HG02678 (cell line): ENCODE measurements at regions not wholly inside any gene's neighbourhood (a gene's known extent, or its start where the extent isn't known, plus 50 kb on each side); places are given as distances from the start of the nearest gene placed in this dataset.

Source experiments
- ATAC-seq: cut with Tn5 transposase; IDR thresholded peaks from one replicate; pipeline ENCODE4 v1.9.1; 2021; ENCODE audit warnings: mild to moderate bottlenecking, moderate library complexity; ENCODE audit not compliant: unreplicated experiment

DNA sequence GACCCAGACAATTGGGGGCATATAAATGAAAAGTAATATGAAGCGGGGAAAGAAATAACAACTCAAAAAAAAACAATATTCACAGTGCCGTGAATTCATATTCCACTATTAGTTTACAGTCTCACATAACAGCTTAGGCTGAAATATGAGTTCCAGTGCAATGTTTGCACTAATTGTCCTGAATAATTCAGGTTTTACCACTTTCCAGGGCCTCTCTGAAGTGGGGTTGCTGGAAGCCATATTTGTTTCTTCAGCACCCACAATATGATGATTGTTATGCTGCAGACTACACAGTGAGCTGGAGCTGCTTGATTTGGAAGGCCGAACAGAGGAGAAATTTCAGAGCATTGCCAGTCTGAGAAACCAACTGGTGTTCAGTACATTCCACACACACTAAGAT is 894.5 kb upstream of the ACVR2A start:
- ATAC-seq: no peak

DNA sequence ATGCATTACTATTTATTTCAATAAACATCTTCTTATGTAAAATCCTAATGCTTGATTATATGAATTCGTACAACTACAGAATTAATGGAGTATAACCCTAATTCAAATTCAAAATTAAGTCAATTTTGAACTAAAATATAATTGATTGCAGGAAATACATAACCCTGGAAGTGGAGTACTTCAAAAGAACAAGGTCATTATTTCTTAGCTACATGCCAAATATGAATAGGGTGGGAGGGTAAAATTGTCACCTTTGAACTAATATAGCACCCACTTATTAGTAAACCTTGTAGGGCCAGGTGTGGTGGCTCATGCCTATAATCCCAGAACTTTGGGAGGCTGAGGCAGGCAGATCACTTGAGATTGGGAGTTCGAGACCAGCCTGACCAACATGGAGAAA is 895.4 kb upstream of the ACVR2A start:
- no peak for ATAC-seq

DNA sequence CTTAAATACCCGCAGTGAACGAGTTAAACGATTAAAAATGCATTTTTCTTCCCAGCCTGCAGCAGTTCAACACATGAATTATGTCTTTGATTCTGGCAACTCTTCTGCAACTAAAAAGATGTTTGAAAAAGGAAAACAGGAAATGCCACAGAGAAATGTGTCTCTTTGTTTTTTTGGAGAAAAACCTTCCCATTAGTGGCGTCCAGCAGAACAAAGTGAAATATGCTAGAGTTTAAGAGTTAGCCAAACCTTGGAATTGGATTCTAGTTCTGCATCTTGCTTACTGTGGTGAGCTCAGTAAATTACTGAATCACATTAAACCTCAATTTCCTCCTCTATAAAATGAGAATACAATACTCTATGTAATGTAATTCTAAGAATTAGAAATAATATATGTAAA is 900.2 kb upstream of the ACVR2A start:
- ATAC-seq: no peak

DNA sequence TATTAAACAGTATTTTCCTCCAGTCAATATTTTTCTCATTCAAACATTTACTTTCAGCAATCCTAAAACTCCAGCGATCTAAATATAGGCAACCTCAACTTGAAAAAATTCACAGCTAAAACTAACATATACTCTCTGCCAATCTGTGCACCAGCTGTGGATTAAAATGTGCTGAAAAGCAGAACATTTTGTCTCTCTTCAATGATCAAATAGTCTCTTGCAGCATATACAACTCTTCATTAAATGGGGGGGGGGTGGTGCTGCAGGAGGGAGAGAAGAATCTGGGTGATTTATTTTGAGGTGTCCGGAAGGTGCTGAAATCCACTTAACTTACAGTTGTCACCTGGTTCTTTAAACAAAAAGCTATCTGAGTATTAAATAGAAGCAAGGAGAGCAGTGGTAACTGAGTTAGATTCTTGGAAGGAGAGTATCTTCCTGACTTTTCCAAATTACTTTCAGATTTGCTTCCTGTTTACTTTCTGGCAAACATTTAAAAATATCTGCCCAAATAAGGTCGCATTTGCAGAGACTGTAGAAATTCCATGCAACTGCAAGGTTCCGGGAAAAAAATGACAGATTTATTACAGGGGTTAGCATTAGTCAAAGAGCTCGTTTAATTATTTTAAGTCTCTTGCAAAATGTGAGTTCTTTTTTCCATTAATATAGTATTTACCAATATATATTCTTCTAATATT is 904.7 kb upstream of the ACVR2A start:
- no peak for ATAC-seq

DNA sequence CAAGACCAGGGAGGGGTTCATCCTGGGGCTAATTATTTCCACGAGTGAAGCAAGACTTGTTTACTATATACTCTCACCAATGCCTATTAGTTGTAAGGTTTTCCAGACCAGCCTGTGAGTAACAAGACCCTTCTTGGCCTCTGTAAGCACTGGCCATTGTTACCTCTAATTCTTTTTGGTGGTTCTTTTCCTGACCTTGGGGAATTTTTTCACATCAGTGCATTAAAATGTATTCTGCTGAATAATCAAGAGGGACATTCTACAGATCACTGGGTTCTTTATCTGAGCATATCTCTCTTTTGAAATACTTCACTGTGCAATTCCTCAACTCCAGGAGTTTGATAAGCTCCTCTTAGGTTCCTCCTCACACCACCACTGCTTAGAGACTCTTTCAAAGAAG is 909.9 kb upstream of the ACVR2A start:
- ATAC-seq: no peak

DNA sequence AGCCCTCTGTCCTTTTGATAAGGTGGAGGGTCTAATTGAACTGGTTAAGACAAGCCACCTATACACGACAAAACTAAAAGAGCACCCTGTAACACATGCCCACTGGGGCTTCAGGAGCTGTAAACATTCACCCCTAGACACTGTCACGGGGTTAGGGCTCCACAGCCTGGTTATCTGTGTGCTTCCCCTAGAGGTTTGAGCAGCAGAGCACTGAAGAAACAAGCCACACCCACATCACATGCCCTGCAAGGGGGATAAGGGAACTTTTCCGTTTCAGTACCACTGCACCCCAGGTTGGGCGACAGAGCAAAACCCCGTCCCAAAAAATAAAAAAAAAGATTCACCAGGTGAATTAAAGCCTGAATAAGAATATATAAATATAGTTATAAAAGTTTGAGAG is 913.7 kb upstream of the ACVR2A start:
- ATAC-seq: no peak

DNA sequence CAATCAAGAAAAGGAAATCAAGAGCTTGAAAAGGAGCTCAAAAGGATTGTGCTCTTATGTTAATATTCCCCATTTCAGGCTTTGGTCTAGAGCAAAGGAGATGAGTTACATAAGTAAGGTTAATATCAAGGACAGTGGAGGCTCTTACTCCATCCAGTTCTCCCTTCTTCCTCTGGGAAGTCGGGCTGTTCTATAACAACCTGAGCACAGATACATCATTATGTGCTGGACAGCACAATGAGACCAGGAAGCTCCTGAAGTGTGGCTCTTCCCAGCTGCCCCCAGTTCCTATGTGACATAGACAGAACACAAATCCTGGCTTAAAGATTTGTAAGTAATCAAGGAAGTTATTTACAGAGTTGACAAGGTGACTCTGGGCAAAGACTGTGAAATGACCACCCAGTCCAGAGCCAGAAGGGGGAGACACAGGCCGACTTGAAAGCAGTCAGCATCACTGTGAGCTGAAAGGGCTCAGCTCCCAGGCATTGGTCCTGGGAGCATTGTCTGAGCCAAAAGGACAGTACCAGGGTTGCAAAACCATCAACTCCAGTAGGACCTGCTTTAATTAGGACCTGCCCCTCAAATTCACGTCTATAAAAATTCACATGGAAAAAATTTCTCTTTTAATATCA is 917.6 kb upstream of the ACVR2A start:
- no peak for ATAC-seq

DNA sequence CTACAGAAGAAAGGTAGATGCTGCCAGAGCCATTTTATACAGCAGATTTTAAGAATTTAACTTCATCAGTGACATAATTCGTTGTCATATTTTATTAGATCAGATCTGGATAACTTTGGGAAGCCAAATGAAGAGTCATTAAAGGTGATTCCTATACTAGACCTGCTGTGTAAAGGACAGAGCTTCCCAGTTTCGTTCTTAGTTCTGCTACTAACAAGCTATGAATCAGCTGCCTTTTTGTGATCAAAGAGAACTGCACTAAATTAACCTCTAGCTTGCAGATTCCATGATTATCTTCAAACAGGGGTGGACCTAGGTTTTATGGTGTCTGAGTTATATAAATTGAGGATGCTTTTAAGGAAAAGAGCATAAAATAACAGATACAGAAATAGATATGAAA is 926.5 kb upstream of the ACVR2A start:
- no peak for ATAC-seq

DNA sequence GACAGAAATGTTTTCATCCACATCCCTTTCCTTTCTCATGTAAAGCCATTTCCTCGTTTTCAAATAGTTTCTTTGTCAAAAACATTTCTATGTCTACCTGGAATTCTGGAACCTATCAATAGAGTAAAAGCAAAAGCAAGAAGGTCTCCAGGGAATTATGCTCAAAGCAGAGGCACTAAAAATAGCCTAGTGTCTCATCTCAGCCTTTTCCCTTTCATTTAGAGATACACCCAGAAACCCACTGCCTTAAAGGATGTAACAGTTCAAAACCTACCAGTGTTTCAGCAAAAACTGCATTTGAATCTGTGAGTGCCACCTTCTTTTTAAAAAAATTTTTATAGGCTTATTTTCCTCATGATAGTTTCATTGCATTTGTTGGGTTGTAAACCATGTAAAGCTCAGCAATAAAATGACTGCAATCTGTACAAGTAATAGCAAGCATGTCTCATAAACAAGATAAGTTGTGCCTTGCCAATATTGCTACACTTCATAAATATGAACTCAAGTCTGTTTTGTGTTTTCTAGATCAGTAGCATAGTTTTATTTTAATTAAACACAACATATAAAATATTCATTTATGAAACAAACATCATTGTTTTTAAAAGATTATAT is 927.3 kb upstream of the ACVR2A start:
- ATAC-seq: no peak

DNA sequence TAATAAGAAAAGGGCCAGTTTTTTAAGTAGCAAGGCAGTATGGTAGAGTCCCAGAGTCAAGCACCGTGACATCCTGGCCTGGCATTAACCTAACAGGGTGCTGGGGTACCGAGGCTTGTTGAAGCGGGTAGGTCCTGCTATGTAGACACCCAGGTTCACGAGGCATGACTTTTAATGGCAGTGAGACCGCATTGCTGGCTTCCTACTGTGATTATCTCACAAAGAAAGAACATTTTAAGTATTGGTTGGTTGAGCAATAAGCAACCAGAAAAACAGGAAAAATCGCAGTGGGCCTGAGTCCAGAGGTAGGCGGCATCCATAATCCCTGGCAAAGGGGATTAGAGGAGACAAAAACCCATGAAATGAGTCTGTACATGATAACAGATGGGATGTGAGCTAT is 927.9 kb upstream of the ACVR2A start:
- no peak for ATAC-seq

DNA sequence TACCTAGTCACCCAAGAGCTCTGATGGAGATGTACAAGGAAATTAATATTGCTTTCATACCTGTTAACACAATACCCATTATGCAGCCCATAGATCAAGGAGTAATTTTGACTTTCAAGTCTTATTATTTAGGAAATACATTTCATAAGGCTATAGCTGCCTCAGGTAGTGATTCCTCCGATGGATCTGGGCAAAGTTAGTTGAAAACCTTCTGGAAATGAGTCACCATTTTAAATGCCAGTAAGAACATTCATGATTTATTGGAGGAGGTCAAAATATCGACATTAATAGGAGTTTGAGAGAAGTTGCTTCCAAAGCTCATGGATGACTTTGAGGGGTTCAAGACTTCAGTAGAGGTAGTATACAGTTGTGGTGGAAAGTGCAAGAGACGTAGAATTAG is 931.4 kb upstream of the ACVR2A start:
- ATAC-seq: no peak

DNA sequence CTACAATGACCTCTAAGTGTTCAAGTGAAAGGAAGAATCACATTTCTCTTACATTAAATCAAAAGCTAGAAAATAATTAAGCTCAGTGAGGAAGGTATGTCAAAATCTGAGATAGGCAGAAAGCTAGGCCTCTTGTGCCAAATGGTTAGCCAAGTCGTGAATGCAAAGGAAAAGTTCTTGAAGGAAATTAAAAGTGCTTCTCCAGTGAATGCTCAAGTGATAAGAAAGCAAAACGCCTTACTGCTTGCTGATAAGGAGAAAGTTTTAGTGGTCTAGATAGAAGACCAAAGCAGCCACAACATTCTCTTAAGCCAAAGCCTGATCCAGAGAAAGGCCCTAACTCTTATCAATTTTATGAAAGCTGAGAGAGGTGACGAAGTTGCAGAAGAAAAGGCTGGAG is 932.3 kb upstream of the ACVR2A start:
- no peak for ATAC-seq

DNA sequence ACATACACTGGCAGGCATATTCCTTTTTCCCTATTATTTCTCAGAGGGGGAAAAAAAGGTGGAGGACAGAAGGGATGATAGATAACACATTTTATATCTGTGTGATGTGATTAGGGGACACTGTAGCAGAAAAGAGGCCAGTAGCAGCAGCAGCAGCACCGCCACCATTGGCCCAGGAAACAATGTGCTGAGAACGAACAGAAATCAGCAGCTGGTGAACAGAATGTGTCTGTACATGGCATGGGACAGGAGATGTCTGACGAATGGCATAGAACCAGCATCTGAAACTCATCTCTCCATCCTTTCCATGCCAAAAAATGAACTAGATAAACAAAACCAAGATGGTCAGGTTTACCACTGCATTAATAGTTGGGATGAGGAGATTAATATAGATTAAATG is 936.1 kb upstream of the ACVR2A start:
- ATAC-seq: no peak

DNA sequence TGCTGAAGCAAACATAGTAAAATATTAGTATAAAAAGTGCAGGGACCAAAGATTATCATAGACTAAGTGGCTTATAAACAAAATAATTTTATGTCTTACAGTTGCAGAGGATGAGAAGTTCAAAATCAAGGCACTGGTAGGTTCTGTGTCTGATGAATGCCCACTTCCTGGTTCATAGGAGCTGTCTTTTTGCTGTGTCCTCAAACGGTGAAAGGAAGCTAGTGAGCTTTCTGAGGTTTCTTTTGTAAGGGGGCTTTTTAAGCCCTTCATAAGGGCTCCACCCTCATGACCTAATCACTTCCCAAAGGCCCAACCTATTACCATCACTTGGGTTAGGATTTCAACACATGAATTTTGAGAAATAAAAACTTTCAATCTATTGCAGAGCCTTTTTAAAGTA is 946.7 kb upstream of the ACVR2A start:
- no peak for ATAC-seq

DNA sequence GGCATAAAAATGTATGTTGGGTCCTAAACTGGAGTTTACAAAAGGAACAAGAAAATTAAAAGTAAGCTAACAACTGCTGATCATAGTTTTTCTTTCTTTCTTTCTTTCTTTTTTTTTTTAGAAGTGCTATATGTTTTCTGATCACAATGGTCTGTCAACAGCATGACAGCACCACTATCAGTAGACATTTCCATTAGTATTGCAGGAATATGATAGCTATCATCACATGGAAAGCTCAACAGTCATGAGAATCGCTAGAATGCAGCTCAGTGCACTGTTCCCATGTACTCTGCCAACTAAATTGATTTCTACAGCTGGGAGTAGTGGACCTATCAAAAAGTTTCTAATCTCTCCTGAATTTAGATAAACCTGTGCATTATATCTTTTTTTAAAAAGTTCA is 950.3 kb upstream of the ACVR2A start:
- ATAC-seq: no peak

DNA sequence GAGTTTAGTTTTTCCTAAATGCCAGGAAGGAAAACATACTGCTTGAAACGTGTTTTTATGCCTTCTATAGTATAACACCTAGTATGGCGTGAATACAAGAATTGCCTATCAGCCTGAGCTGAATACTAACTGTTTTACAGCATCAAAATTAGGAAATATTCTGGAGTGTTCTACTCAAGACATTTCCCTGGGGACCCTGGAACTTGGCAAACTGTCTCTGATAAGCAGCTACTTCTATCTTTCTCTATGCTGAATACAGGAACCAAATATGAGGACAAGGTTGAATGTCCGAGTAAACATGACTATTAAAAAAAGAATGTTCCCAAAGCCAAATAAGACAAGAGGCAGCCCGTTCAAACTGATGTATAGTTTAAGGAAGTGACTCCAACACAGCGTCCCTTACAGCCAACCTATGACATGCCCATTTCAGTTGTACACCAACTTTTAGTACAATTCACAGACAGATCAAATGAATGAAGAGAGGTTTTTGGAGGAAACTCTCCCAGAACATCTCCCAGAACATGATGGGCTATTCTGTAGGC is 951.3 kb upstream of the ACVR2A start:
- ATAC-seq: no peak

DNA sequence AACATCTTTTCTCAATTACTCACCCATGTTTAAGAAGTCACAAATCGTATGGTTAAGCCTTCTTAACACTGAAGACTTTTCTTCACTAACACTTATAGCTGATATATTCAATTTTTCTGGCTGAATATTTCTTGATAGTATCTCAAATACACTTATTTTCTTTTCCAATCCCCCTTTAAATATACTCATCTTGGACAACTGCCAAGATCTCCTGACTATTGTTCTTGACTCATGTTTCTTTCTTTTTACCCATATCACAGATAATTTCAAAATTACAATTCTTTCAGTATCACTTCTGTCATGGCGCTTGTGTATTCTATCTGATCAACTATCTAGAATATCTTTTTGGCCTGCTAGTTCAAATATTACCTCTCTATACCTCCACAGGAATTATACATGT is 954.3 kb upstream of the ACVR2A start:
- no peak for ATAC-seq

DNA sequence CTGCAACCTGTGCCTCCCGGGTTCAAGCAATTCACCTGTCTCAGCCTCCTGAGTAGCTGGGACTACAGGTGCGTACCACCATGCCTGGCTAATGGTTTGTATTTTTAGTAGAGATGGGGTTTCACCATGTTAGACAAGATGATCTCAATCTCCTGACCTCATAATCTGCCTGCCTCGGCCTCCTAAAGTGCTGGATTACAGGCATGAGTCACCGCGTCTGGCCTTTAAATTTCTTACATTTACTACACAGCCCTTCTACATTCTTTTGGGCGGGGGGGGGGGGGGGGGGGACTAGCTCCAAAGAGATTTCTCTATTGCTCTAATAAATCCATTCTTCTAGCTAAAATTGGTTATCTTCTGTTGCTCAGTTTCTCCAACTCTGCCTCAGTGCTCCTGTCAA is 964.9 kb upstream of the ACVR2A start:
- ATAC-seq: no peak

DNA sequence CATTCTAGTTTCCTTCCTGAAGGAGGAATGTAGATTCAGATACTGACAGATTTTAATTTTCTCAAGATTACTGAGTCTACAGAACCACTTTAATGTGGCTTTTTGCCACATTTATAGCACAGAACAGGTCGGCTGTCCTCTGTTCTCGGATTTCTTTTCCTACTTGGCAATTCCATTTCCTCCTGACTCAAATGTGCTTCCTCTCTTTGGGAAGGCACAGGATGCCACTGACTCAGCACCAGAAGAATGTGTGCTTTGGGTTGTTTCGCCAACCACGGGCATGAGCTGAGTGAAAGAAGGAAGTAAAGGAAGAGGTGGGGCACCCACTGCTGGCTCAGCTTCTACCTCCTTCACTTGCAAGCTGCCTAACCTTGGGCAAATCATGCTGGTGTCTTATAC is 970.6 kb upstream of the ACVR2A start:
- no peak for ATAC-seq

DNA sequence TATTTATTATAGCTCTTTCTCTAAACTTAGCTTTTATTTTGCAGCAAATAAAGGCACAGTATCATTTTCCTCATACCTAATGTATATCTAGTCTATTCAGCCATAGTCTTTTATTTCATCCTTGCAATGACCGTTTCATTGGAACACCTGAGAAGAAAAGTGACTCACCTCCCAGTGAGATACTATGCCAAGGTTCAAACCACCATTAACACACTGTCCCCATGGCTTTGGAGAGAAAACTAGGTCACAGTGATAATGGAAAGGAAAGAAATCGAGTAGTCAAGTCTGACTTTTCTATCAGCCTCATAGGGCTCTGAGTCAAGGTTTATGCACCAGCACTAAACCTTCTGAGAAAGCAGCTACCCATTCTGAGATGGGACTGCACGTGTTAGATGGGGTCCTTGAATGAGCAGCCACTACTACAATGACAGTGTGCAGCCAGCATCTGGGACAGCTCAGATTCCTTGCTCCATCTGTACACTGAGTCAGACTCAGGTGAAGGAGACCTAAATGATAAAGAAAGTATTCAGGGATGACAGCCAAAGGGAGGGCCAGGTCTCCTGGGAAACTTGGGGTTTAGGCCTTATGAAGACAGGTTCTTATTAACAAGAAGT is 971.1 kb upstream of the ACVR2A start:
- no peak for ATAC-seq

DNA sequence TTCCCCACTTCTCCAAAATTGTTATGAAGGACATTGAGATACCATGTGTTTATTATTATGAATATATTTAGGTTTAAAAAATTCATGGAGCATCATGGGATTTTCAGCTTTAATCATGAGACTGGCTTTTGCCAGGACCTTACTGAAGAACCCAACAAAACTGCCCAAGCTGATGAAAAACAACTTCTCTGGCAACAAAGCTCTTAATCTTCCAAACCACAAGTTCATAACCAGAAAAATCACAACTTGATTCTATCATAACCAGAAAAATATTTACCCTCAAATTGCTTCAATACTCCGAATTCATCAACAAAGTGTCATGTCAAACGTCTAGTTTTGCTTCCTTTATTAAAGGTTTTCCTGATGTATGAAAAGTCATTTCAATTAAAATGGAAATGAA is 971.8 kb upstream of the ACVR2A start:
- no peak for ATAC-seq

DNA sequence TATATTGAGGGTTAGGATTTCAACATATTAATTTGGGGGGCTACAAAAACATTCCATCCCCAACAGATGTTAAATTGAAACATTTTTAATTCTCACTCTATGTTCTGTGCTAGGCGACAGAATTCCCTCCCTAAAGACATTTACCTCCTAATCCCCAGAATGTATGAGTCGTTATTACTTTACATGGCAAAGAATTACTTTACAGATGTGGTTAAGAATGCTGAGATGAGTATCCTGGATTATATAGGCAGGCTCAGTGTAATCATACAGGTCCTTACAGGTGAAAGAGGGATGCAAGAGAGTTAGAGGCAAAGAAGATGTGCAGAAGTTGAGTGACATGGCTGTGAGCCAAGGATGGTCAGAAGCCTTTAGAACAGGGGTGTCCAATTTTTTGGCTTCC is 974.1 kb upstream of the ACVR2A start:
- no peak for ATAC-seq
